ENCODE measurements at regions not wholly inside any gene's neighbourhood (a gene's known extent, or its start where the extent isn't known, plus 50 kb on each side); places are given as distances from the start of the nearest gene placed in this dataset.

DNA sequence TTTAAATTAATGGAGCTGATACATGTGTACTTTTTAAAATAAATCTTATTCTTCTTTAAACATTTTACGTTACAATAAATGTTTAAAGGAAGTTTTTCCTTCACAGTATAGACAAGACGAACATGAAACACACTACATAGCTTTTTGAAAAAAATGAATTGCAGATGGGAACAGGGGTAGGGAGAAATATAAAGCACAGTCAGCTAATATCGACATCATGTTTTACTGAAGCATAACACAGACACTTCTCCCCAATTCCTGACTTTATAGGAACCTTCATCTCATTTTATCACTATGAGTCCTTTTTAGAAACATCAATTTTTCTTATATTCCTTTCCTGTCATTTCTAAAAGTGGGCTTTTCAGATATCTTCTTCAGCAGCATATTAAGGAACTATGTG lies 153.5 kb downstream of the MACC1 start:
- Histone ChIP-seq H3K18ac (ENCODE audit: low read length) (no peak overlapping the region), H3K79me2 (ENCODE audit: control insufficient read depth, insufficient read depth, low read length, poor library complexity) (no peaks in the 10 kb centered on the region), H2AFZ (ENCODE audit: insufficient read depth, low read length, poor library complexity) (no peak overlapping the region), H3K4ac (ENCODE audit: low read depth, low read length) (no peak overlapping the region), H2BK120ac (ENCODE audit: insufficient read depth, low read length, poor library complexity) (no peak overlapping the region), H2BK12ac (ENCODE audit: low read length) (no peak overlapping the region), H3K27me3 (ENCODE audit: insufficient read depth, low read length) (no peaks in the 10 kb centered on the region), H3K36me3 (ENCODE audit: control insufficient read depth in 1 of 2, insufficient read depth in 2 of 2, low read length in 2 of 2) (peaks cover 0 to 6% of the 10 kb centered on the region in 2 experiments), H3K79me1 (ENCODE audit: low read length) (no peaks in the 10 kb centered on the region), H4K12ac (ENCODE audit: low read depth, low read length) (no peak overlapping the region), H2BK5ac (ENCODE audit: low read depth, low read length, poor library complexity) (no peak overlapping the region), H3K14ac (ENCODE audit: low read length) (no peak overlapping the region), H4K91ac (ENCODE audit: low read depth, low read length) (no peak overlapping the region), H3K9me3 (ENCODE audit: insufficient read depth, low read depth, low read length) (peaks cover 5% of the 10 kb centered on the region), H3K27ac (ENCODE audit: low read depth, low read length) (no peak overlapping the region), H3K4me3 (ENCODE audit: low read depth, low read length) (no peak overlapping the region), H4K8ac (ENCODE audit: low read depth, low read length) (no peak overlapping the region), H3K4me2 (ENCODE audit: low read length) (no peak overlapping the region), H2AK5ac (ENCODE audit: low read length) (no peak overlapping the region), H3K4me1 (ENCODE audit: control insufficient read depth in 1 of 2, insufficient read depth in 2 of 2, low read length in 2 of 2) (peaks cover 0 to 5% of the 10 kb centered on the region in 2 experiments), H3K23ac (ENCODE audit: low read length) (no peak overlapping the region), H3K9ac (ENCODE audit: low read length) (no peak overlapping the region)
- no peak for DNase-seq
- no CpG with 5 or more reads among the region's 3 CpGs for WGBS (ENCODE audit: extremely low coverage, insufficient coverage, insufficient read length)

DNA sequence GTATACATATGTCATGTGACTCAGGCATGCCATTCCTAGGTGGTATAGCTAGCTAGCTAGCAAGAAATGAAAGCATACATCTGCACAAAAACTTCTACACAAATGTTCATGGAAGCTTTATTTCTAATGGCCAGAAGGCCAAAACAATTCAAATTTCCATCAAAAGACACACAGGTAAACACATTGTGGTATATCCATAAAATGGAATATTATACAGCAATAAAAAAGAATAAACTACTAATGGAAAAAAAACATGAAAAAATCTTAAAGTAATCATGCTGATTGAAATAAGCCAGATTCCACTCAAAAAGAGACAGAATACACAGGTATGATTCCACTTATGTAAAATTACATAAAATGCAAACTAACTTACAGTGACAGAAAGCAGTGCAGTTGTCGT lies 154.3 kb downstream of the MACC1 start:
- H3K36me3 ChIP-seq (ENCODE audit: control insufficient read depth in 1 of 2, insufficient read depth in 2 of 2, low read length in 2 of 2) = peaks cover 0 to 3% of the 10 kb centered on the region in 2 experiments
- H3K23ac ChIP-seq (ENCODE audit: low read length) = no peak overlapping the region
- H3K4me1 ChIP-seq (ENCODE audit: control insufficient read depth in 1 of 2, insufficient read depth in 2 of 2, low read length in 2 of 2) = peaks cover 0 to 5% of the 10 kb centered on the region in 2 experiments
- H4K8ac ChIP-seq (ENCODE audit: low read depth, low read length) = no peak overlapping the region
- H3K79me2 ChIP-seq (ENCODE audit: control insufficient read depth, insufficient read depth, low read length, poor library complexity) = no peaks in the 10 kb centered on the region
- no CpG with 5 or more reads among the region's 1 CpG for WGBS (ENCODE audit: extremely low coverage, insufficient coverage, insufficient read length)
- no peak overlapping the region for H3K14ac ChIP-seq (ENCODE audit: low read length)
- no peak for DNase-seq
- no peaks in the 10 kb centered on the region for H3K79me1 ChIP-seq (ENCODE audit: low read length)
- H3K18ac ChIP-seq (ENCODE audit: low read length) = no peak overlapping the region
- H3K27ac ChIP-seq (ENCODE audit: low read depth, low read length) = no peak overlapping the region
- H2BK120ac ChIP-seq (ENCODE audit: insufficient read depth, low read length, poor library complexity) = no peak overlapping the region
- H2BK5ac ChIP-seq (ENCODE audit: low read depth, low read length, poor library complexity) = no peak overlapping the region
- H3K9ac ChIP-seq (ENCODE audit: low read length) = no peak overlapping the region
- no peak overlapping the region for H4K12ac ChIP-seq (ENCODE audit: low read depth, low read length)
- H4K91ac ChIP-seq (ENCODE audit: low read depth, low read length) = no peak overlapping the region
- peaks cover 3% of the 10 kb centered on the region for H3K9me3 ChIP-seq (ENCODE audit: insufficient read depth, low read depth, low read length)
- no peak overlapping the region for H2BK12ac ChIP-seq (ENCODE audit: low read length)
- H2AFZ ChIP-seq (ENCODE audit: insufficient read depth, low read length, poor library complexity) = no peak overlapping the region
- H3K4me3 ChIP-seq (ENCODE audit: low read depth, low read length) = no peak overlapping the region
- H2AK5ac ChIP-seq (ENCODE audit: low read length) = no peak overlapping the region
- H3K4me2 ChIP-seq (ENCODE audit: low read length) = no peak overlapping the region
- no peaks in the 10 kb centered on the region for H3K27me3 ChIP-seq (ENCODE audit: insufficient read depth, low read length)
- H3K4ac ChIP-seq (ENCODE audit: low read depth, low read length) = no peak overlapping the region

DNA sequence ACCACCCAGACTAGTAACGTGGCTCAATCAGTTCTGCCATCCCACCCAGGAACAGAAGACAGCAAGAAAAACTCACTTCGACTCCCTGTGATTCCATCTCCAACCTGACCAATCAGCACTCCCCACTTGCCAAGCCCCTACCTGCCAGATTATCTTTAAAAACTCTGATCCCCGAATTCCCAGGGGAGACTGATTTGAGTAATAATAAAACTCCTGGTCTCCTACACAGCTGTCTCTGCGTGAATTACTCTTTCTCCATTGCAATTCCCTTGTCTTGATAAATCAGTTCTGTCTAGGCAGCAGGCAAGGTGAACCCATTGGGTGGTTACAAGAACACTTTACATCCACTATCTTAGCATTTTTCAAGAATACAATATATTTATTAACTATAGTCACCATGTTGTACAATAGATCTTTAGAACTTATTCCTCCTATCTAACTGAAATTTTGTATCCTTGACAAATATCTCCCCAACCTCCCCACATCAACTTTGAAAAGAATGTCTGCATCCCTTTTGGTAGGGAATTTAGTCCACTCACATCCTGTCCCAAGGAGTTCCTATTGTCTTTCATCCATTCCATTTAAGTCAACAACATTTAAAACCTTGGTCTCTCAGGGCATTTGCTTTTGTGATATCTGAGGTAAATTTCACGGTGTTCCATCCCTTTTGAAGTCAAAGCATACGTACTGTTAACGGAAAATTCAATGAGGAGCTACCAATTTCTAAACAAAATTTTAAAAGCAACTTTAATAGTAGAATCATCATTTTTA lies 163.7 kb downstream of the MACC1 start:
- Histone ChIP-seq H3K4ac (ENCODE audit: low read depth, low read length) (no peak overlapping the region), H2BK5ac (ENCODE audit: low read depth, low read length, poor library complexity) (no peak overlapping the region), H3K23ac (ENCODE audit: low read length) (no peak overlapping the region), H4K8ac (ENCODE audit: low read depth, low read length) (no peak overlapping the region), H2AK5ac (ENCODE audit: low read length) (no peak overlapping the region), H4K12ac (ENCODE audit: low read depth, low read length) (no peak overlapping the region), H3K27me3 (ENCODE audit: insufficient read depth, low read length) (no peaks in the 10 kb centered on the region), H3K9ac (ENCODE audit: low read length) (no peak overlapping the region), H3K9me3 (ENCODE audit: insufficient read depth, low read depth, low read length) (no peaks in the 10 kb centered on the region), H4K91ac (ENCODE audit: low read depth, low read length) (no peak overlapping the region), H2AFZ (ENCODE audit: insufficient read depth, low read length, poor library complexity) (no peak overlapping the region), H3K18ac (ENCODE audit: low read length) (no peak overlapping the region), H2BK12ac (ENCODE audit: low read length) (no peak overlapping the region), H3K4me3 (ENCODE audit: low read depth, low read length) (no peak overlapping the region), H3K4me2 (ENCODE audit: low read length) (no peak overlapping the region), H3K4me1 (ENCODE audit: control insufficient read depth in 1 of 2, insufficient read depth in 2 of 2, low read length in 2 of 2) (no peaks in the 10 kb centered on the region), H3K27ac (ENCODE audit: low read depth, low read length) (no peak overlapping the region), H3K79me2 (ENCODE audit: control insufficient read depth, insufficient read depth, low read length, poor library complexity) (no peaks in the 10 kb centered on the region), H3K36me3 (ENCODE audit: control insufficient read depth in 1 of 2, insufficient read depth in 2 of 2, low read length in 2 of 2) (no peaks in the 10 kb centered on the region), H3K79me1 (ENCODE audit: low read length) (no peaks in the 10 kb centered on the region), H2BK120ac (ENCODE audit: insufficient read depth, low read length, poor library complexity) (peak overlapping the region; percentile 72), H3K14ac (ENCODE audit: low read length) (no peak overlapping the region)
- no CpG with 5 or more reads among the region's 7 CpGs for WGBS (ENCODE audit: extremely low coverage, insufficient coverage, insufficient read length)
- DNase-seq = no peak

DNA sequence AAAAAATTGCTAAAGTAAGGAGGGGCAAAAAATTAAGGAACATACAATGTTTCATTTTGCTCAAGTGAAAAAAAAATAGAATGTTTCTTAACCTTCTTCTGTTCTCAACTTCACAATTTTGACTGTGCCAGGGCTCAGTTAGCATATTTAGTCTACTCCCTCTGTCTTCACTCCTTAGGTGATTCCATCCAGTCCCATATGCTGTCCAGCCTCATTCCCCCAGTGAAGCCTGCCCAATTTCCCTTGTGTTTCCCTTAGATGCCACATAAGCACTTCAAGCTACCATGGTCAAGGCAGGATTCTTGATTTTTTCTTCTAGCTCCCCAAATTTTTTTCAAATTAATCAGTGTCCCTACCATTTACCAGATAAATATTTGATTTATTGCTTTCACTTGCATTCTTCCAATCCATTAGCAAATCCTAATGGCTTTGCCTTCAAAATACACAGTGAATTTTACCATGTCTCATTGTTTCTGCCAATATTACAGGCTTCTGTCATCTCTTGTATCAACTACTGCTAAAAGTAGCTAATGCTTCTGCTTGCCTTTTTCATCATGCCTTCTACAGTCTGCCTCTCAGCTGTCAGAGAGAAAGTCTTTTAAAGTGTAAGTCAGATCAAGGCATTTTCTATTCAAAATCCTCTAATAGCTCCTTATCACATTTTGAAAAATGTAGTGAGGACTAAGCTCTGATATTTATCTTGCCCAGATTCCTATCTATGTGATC lies 166.8 kb downstream of the MACC1 start:
- Histone ChIP-seq H2BK5ac (ENCODE audit: low read depth, low read length, poor library complexity) (no peak overlapping the region), H3K4me1 (ENCODE audit: control insufficient read depth in 1 of 2, insufficient read depth in 2 of 2, low read length in 2 of 2) (no peaks in the 10 kb centered on the region), H3K9me3 (ENCODE audit: insufficient read depth, low read depth, low read length) (no peaks in the 10 kb centered on the region), H4K91ac (ENCODE audit: low read depth, low read length) (no peak overlapping the region), H3K4me3 (ENCODE audit: low read depth, low read length) (no peak overlapping the region), H3K79me1 (ENCODE audit: low read length) (no peaks in the 10 kb centered on the region), H3K23ac (ENCODE audit: low read length) (no peak overlapping the region), H3K36me3 (ENCODE audit: control insufficient read depth in 1 of 2, insufficient read depth in 2 of 2, low read length in 2 of 2) (no peaks in the 10 kb centered on the region), H3K18ac (ENCODE audit: low read length) (no peak overlapping the region), H3K79me2 (ENCODE audit: control insufficient read depth, insufficient read depth, low read length, poor library complexity) (no peaks in the 10 kb centered on the region), H2AFZ (ENCODE audit: insufficient read depth, low read length, poor library complexity) (no peak overlapping the region), H3K9ac (ENCODE audit: low read length) (no peak overlapping the region), H3K4ac (ENCODE audit: low read depth, low read length) (no peak overlapping the region), H4K12ac (ENCODE audit: low read depth, low read length) (no peak overlapping the region), H3K14ac (ENCODE audit: low read length) (no peak overlapping the region), H3K4me2 (ENCODE audit: low read length) (no peak overlapping the region), H2BK120ac (ENCODE audit: insufficient read depth, low read length, poor library complexity) (no peak overlapping the region), H3K27me3 (ENCODE audit: insufficient read depth, low read length) (no peaks in the 10 kb centered on the region), H2AK5ac (ENCODE audit: low read length) (no peak overlapping the region), H3K27ac (ENCODE audit: low read depth, low read length) (peak overlapping the region; percentile 46), H4K8ac (ENCODE audit: low read depth, low read length) (no peak overlapping the region), H2BK12ac (ENCODE audit: low read length) (no peak overlapping the region)
- no peak for DNase-seq
